ENCODE measurements at regions not wholly inside any gene's neighbourhood (a gene's known extent, or its start where the extent isn't known, plus 50 kb on each side); places are given as distances from the start of the nearest gene placed in this dataset.
"Not testable (repeated sequence)": the region's sequence is repeated elsewhere in the genome, so short reads cannot be mapped to it uniquely, and the experiment has no call there.

GRCh38 chr15:20991691-20992090 lies 125.6 kb upstream of the POTEB2 start:
- H3K27me3 Mint-ChIP-seq (ENCODE audit: low read depth in 3 of 3); H3K4me1 Mint-ChIP-seq; DNase-seq; H3K27ac Mint-ChIP-seq; H3K9me3 Mint-ChIP-seq; H3K36me3 Mint-ChIP-seq; H3K4me3 Mint-ChIP-seq: not testable (repeated sequence)

GRCh38 chr15:20991253-20991652 lies 125.1 kb upstream of the POTEB2 start:
- H3K36me3 Mint-ChIP-seq; H3K4me3 Mint-ChIP-seq; DNase-seq; H3K27me3 Mint-ChIP-seq (ENCODE audit: low read depth in 3 of 3); H3K27ac Mint-ChIP-seq; H3K4me1 Mint-ChIP-seq; H3K9me3 Mint-ChIP-seq: not testable (repeated sequence)

GRCh38 chr15:20986775-20987174 lies 120.7 kb upstream of the POTEB2 start:
- not testable (repeated sequence) for DNase-seq, H3K4me1 Mint-ChIP-seq, H3K36me3 Mint-ChIP-seq

GRCh38 chr15:20978057-20978456 lies 111.9 kb upstream of the POTEB2 start:
- DNase-seq; H3K4me1 Mint-ChIP-seq; H3K27ac Mint-ChIP-seq; H3K36me3 Mint-ChIP-seq; H3K4me3 Mint-ChIP-seq; H3K9me3 Mint-ChIP-seq; H3K27me3 Mint-ChIP-seq (ENCODE audit: low read depth in 3 of 3): not testable (repeated sequence)

More at GRCh38 chr15:20986775-20987174, 120.7 kb upstream of the POTEB2 start:
- not testable (repeated sequence) for H3K27me3 Mint-ChIP-seq (ENCODE audit: low read depth in 3 of 3); H3K27ac Mint-ChIP-seq; H3K4me3 Mint-ChIP-seq; H3K9me3 Mint-ChIP-seq

- not testable (repeated sequence) for DNase-seq; H3K27ac Mint-ChIP-seq; H3K36me3 Mint-ChIP-seq; H3K4me3 Mint-ChIP-seq; H3K4me1 Mint-ChIP-seq; H3K9me3 Mint-ChIP-seq; H3K27me3 Mint-ChIP-seq (ENCODE audit: low read depth in 3 of 3)
Observed at GRCh38 chr15:20972762-20973161, 106.6 kb upstream of the POTEB2 start.

GRCh38 chr15:20959299-20959698 lies 93.2 kb upstream of the POTEB2 start:
- not testable (repeated sequence) for DNase-seq; H3K27ac Mint-ChIP-seq; H3K36me3 Mint-ChIP-seq; H3K4me1 Mint-ChIP-seq; H3K27me3 Mint-ChIP-seq (ENCODE audit: low read depth in 3 of 3); H3K9me3 Mint-ChIP-seq
- peak overlapping the region in 1 of 5 donors; percentile 51 for H3K4me3 Mint-ChIP-seq

GRCh38 chr15:20929322-20929721 lies 63.2 kb upstream of the POTEB2 start:
- not testable (repeated sequence) for H3K27ac Mint-ChIP-seq; H3K4me3 Mint-ChIP-seq; H3K4me1 Mint-ChIP-seq; H3K36me3 Mint-ChIP-seq; H3K9me3 Mint-ChIP-seq; DNase-seq; H3K27me3 Mint-ChIP-seq (ENCODE audit: low read depth in 3 of 3)

Measured in immature natural killer cell (primary cell).